GM12878 (cell line): ENCODE measurements at regions not wholly inside any gene's neighbourhood (a gene's known extent, or its start where the extent isn't known, plus 50 kb on each side); places are given as distances from the start of the nearest gene placed in this dataset.

Source experiments
- KDM1A ChIP-seq: fragments of 200-600 bp; sonication (generic); IDR thresholded peaks from 2 replicates; pipeline ENCODE4 v1.6.1; 2016; ENCODE audit warnings: borderline replicate concordance
- SMC3 ChIP-seq: IDR thresholded peaks from 2 replicates; pipeline ENCODE4 v1.6.1; 2011; ENCODE audit warnings: low read length, improper control_type of control experiment, borderline replicate concordance

DNA sequence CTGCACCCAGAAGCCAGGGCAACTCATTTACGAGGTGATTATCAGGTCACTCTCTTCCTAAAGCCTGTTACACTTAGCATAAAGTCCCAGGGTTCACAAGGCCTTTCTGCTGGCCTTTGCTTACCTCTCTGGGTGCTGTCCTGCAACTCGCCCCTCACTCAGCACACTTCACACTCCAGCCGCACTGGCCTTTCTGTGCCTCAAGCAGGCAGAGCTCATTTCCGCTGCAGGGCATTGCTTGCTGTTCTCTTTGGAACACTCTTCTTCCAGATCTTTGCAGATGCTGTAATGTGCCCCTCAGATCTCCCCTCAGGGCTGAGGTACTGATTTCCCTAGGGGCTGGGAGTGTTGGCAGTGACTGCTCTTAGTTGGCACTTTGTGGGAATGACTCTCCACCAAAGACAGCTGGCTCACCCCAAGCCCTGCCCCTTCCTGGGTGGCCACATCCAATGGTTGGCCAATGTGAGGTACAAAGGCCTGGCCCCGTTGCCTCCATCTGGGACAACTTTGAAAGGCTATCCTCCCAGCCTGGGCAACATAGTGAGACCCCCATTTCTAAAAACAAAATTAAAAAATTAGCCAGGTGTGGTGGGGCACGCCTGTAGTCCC lies 50.8 kb upstream of the SSBP3 start:
- TF ChIP-seq SMC3 = no peak
- no peak for TF ChIP-seq KDM1A
